CD14-positive monocyte (primary cell): ENCODE measurements at regions not wholly inside any gene's neighbourhood (a gene's known extent, or its start where the extent isn't known, plus 50 kb on each side); places are given as distances from the start of the nearest gene placed in this dataset.

Experiments used
- DNase-seq, 3 donors: peaks; one replicate each; pipeline ENCODE4 v3.0.0-alpha.2; 2011 to 2022
- H2AFZ ChIP-seq: 2 replicates; pipeline ENCODE4 v1.6.0; 2012; ENCODE audit warnings: mild to moderate bottlenecking, low read depth, low read length, inconsistent platforms; ENCODE audit not compliant: insufficient read depth, poor library complexity, severe bottlenecking
- H3K27ac ChIP-seq, 2 donors: 1 replicate in 1 of 2; 2 replicates in 1 of 2; pipeline ENCODE4 v1.5.1; 2012 to 2013; ENCODE audit warnings: low read length in 2 of 2, control low read depth in 1 of 2, inconsistent platforms in 1 of 2, low read depth in 1 of 2, mild to moderate bottlenecking in 1 of 2
- H3K27me3 ChIP-seq, 2 donors: one replicate each; pipeline versions ENCODE4 v1.6.0 to v1.6.1; 2011 to 2013; ENCODE audit warnings: low read length in 2 of 2; ENCODE audit not compliant: control insufficient read depth in 2 of 2, insufficient read depth in 2 of 2
- H3K36me3 ChIP-seq, 2 donors: replicated peaks in 1 of 2; 1 replicate in 1 of 2; 2 replicates in 1 of 2; pipeline versions ENCODE4 v1.5.1 to v1.6.1; 2012 to 2013; ENCODE audit warnings: low read length in 2 of 2, control low read depth in 1 of 2, inconsistent platforms in 1 of 2, mild to moderate bottlenecking in 1 of 2; ENCODE audit not compliant: insufficient read depth in 2 of 2, control insufficient read depth in 1 of 2
- H3K4me1 ChIP-seq, 2 donors: 1 replicate in 1 of 2; 2 replicates in 1 of 2; pipeline versions ENCODE4 v1.5.1 to v1.6.1; 2012 to 2013; ENCODE audit warnings: low read length in 2 of 2, control low read depth in 1 of 2, inconsistent platforms in 1 of 2, mild to moderate bottlenecking in 1 of 2, moderate library complexity in 1 of 2; ENCODE audit not compliant: insufficient read depth in 2 of 2, control insufficient read depth in 1 of 2
- H3K4me2 ChIP-seq: replicated peaks from 2 replicates; pipeline ENCODE3; 2012; ENCODE audit warnings: low read length, moderate library complexity, mild to moderate bottlenecking; ENCODE audit not compliant: poor library complexity, severe bottlenecking; ENCODE audit errors: extremely low read depth
- H3K4me3 ChIP-seq, 3 experiments: fragments of 200-600 bp in 1 of 3; sonication (generic) in 1 of 3; replicated peaks in 1 of 3; 1 replicate in 2 of 3; 2 replicates in 1 of 3; pipeline ENCODE4 v1.5.1; 2011 to 2013; ENCODE audit warnings: low read length in 3 of 3, mild to moderate bottlenecking in 3 of 3, control low read depth in 2 of 3, low read depth in 2 of 3, inconsistent platforms in 1 of 3, moderate library complexity in 1 of 3
- H3K79me2 ChIP-seq: 2 replicates; pipeline ENCODE4 v1.6.0; 2012; ENCODE audit warnings: mild to moderate bottlenecking, control low read depth, inconsistent platforms, low read length, moderate library complexity; ENCODE audit not compliant: insufficient read depth
- H3K9ac ChIP-seq: 2 replicates; pipeline ENCODE4 v1.6.0; 2017; ENCODE audit warnings: low read length, mild to moderate bottlenecking; ENCODE audit not compliant: insufficient read depth, poor library complexity, severe bottlenecking
- H3K9me3 ChIP-seq, 2 donors: replicated peaks in 1 of 2; 1 replicate in 1 of 2; 2 replicates in 1 of 2; pipeline versions ENCODE4 v1.5.1 to v1.6.1; 2012 to 2013; ENCODE audit warnings: low read length in 2 of 2, control low read depth in 1 of 2; ENCODE audit not compliant: control insufficient read depth in 1 of 2, insufficient read depth in 1 of 2
- H4K20me1 ChIP-seq: 2 replicates; pipeline ENCODE4 v1.6.0; 2012; ENCODE audit warnings: mild to moderate bottlenecking, low read length, control low read depth, moderate library complexity; ENCODE audit not compliant: insufficient read depth
- H3K27ac Mint-ChIP-seq, 7 donors: one replicate each; pipeline ENCODE4 v1.8.0; 2020; ENCODE audit warnings: mild to moderate bottlenecking in 7 of 7, mixed read lengths in 7 of 7, moderate library complexity in 6 of 7, inconsistent platforms in 2 of 7
- H3K27me3 Mint-ChIP-seq, 3 donors: one replicate each; pipeline ENCODE4 v1.8.0; 2021 to 2022; ENCODE audit warnings: low read depth in 3 of 3, mild to moderate bottlenecking in 3 of 3, mixed read lengths in 3 of 3, moderate library complexity in 3 of 3, inconsistent platforms in 1 of 3
- H3K36me3 Mint-ChIP-seq, 2 donors: one replicate each; pipeline ENCODE4 v1.8.0; 2020; ENCODE audit warnings: mixed read lengths in 2 of 2, inconsistent platforms in 1 of 2, mild to moderate bottlenecking in 1 of 2
- H3K4me1 Mint-ChIP-seq: one replicate; pipeline ENCODE4 v1.8.0; 2020; ENCODE audit warnings: mild to moderate bottlenecking, mixed read lengths
- H3K4me3 Mint-ChIP-seq, 2 donors: one replicate each; pipeline ENCODE4 v1.8.0; 2020; ENCODE audit warnings: mild to moderate bottlenecking in 2 of 2, mixed read lengths in 2 of 2, moderate library complexity in 1 of 2
- H3K9me3 Mint-ChIP-seq, 7 donors: one replicate each; pipeline ENCODE4 v1.8.0; 2020 to 2022; ENCODE audit warnings: mixed read lengths in 7 of 7, mild to moderate bottlenecking in 6 of 7, moderate library complexity in 6 of 7, inconsistent platforms in 2 of 7
- WGBS: methylation state at CpG from one replicate; pipeline ENCODE4 v1.1.5; 2013; ENCODE audit warnings: missing lambda C conversion rate; ENCODE audit not compliant: insufficient coverage; 5-methylcytosine and 5-hydroxymethylcytosine counted together
- intact Hi-C, 2 donors: fragments of 100-400 bp; cut with micrococcal nuclease; formaldehyde crosslinking; loops; one replicate each; pipeline versions ENCODE4 v1.15.0 to v1.15.1; 2023
- TF ChIP-seq, protein P1 (sequence below): fragments of 200-600 bp; IDR thresholded peaks from one replicate; pipeline ENCODE4 v1.8.0; 2022; ENCODE audit warnings: antibody characterized with exemption, mild to moderate bottlenecking

- Histone ChIP-seq H3K36me3 (peaks cover 6 to 8% of the 10 kb centered on the region in 2 donors), H3K27me3 (no peaks in the 10 kb centered on the region), H3K9ac (no peak overlapping the region), H3K9me3 (no peaks in the 10 kb centered on the region), H2AFZ (no peak overlapping the region), H3K4me3 (no peak overlapping the region), H3K79me2 (peaks cover 79% of the 10 kb centered on the region), H4K20me1 (peaks cover 97% of the 10 kb centered on the region), H3K27ac (no peak overlapping the region), H3K4me2 (no peak overlapping the region), H3K4me1 (peaks cover 11 to 15% of the 10 kb centered on the region in 2 donors)
- 100% methylated on average over 3 of the region's 11 CpGs for WGBS
- intact Hi-C loops = no loop called here
- Mint-ChIP-seq H3K36me3 (peaks cover 30 to 44% of the 10 kb centered on the region in 2 donors), H3K27ac (no peak overlapping the region), H3K9me3 (no peaks in the 10 kb centered on the region), H3K4me3 (no peak overlapping the region), H3K27me3 (peaks cover 0 to 5% (median 2%) of the 10 kb centered on the region in 3 donors), H3K4me1 (peaks cover 34% of the 10 kb centered on the region)
- TF ChIP-seq, protein P1, sequence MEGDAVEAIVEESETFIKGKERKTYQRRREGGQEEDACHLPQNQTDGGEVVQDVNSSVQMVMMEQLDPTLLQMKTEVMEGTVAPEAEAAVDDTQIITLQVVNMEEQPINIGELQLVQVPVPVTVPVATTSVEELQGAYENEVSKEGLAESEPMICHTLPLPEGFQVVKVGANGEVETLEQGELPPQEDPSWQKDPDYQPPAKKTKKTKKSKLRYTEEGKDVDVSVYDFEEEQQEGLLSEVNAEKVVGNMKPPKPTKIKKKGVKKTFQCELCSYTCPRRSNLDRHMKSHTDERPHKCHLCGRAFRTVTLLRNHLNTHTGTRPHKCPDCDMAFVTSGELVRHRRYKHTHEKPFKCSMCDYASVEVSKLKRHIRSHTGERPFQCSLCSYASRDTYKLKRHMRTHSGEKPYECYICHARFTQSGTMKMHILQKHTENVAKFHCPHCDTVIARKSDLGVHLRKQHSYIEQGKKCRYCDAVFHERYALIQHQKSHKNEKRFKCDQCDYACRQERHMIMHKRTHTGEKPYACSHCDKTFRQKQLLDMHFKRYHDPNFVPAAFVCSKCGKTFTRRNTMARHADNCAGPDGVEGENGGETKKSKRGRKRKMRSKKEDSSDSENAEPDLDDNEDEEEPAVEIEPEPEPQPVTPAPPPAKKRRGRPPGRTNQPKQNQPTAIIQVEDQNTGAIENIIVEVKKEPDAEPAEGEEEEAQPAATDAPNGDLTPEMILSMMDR = no peak
- no peak for DNase-seq
These were observed 239.8 kb downstream of the SEC14L1 start for GRCh38 chr17:77380395-77381184.

DNA sequence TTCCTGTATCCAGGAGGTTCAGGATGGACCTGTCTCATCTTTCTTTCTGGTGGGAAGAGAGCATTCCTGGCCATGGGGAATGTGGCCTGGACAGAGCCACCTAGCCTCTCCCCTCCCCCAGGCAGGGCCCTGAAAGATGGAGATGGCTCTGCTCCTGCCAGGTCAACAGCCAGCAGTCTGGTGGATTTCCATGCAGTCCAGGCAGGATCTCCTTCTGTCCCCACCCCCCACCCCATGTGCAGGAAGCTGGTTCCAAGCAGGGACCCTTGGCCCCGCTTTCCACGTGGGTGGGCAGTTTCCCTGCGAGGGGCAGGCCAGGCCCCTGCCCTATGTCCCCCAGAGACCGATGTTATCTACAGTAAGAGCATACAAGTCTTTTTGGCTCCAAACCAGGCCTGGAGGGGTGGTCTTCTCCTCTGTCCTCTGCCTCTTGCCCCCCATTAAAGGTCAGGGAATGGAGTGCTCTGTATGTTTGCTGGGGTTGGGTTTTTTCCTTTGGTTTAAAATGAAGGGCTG is 240.5 kb downstream of the SEC14L1 start:
- intact Hi-C loops = no loop called here
- DNase-seq = no peak
- H3K9ac ChIP-seq = no peak overlapping the region
- 100% methylated on average over 1 of the region's 4 CpGs for WGBS
- TF ChIP-seq, protein P1 = no peak
- H3K36me3 Mint-ChIP-seq = peaks cover 26 to 44% of the 10 kb centered on the region in 2 donors
- peaks cover 6 to 8% of the 10 kb centered on the region in 2 donors for H3K36me3 ChIP-seq
- H3K9me3 Mint-ChIP-seq = no peaks in the 10 kb centered on the region
- H3K9me3 ChIP-seq = no peaks in the 10 kb centered on the region
- H3K4me1 Mint-ChIP-seq = peaks cover 34% of the 10 kb centered on the region
- no peak overlapping the region for H3K4me2 ChIP-seq
- no peak overlapping the region for H3K4me3 Mint-ChIP-seq
- no peak overlapping the region for H3K27ac ChIP-seq
- H3K79me2 ChIP-seq = peaks cover 78% of the 10 kb centered on the region
- peaks cover 0 to 2% (median 2%) of the 10 kb centered on the region in 3 donors for H3K27me3 Mint-ChIP-seq
- H3K4me1 ChIP-seq = peaks cover 11 to 15% of the 10 kb centered on the region in 2 donors
- H2AFZ ChIP-seq = no peak overlapping the region
- no peak overlapping the region for H3K27ac Mint-ChIP-seq
- H3K4me3 ChIP-seq = no peak overlapping the region
- peaks cover 97% of the 10 kb centered on the region for H4K20me1 ChIP-seq
- no peaks in the 10 kb centered on the region for H3K27me3 ChIP-seq
